OCI-LY7 (cell line): ENCODE measurements at regions not wholly inside any gene's neighbourhood (a gene's known extent, or its start where the extent isn't known, plus 50 kb on each side); places are given as distances from the start of the nearest gene placed in this dataset.
A peak's percentile ranks its signal among the peaks of the same experiment; 100 is the strongest.

Source experiments
- BruUV-seq: library from RNA; stranded (reverse); fragments of 400-500 nt; replicated peaks from 2 replicates; lab custom pipeline; 2021; lab: Mats Ljungman, UMichigan
- CTCF ChIA-PET: fragments of 300-600 bp; sonication (Branson Sonifier 250); formaldehyde crosslinking; loops from one replicate; lab custom pipeline; 2022; ENCODE audit warnings: antibody characterized with exemption; ENCODE audit not compliant: unreplicated experiment; lab: Charles Lee
- POLR2A ChIA-PET: fragments of 300-600 bp; sonication (Branson Sonifier 250); formaldehyde crosslinking; loops from one replicate; lab custom pipeline; 2022; ENCODE audit warnings: antibody characterized with exemption; lab: Charles Lee
- DNase-seq: peaks from one replicate; pipeline ENCODE4 v3.0.0-alpha.2; 2015; ENCODE audit warnings: low spot score
- H2AFZ ChIP-seq: fragments of 200-600 bp; sonication (generic), shearing (Covaris generic); 2 replicates; pipeline ENCODE4 v1.6.1; 2014; ENCODE audit warnings: mild to moderate bottlenecking, antibody characterized with exemption, low read length, moderate library complexity
- H3K27ac ChIP-seq: fragments of 200-600 bp; sonication (generic); 2 replicates; pipeline ENCODE4 v1.5.1; 2014; ENCODE audit warnings: mixed run types, low read depth, mild to moderate bottlenecking, moderate library complexity, low read length, inconsistent platforms; ENCODE audit not compliant: poor library complexity, severe bottlenecking
- H3K36me3 ChIP-seq: fragments of 200-600 bp; sonication (generic); 2 replicates; pipeline ENCODE4 v1.6.1; 2014; ENCODE audit warnings: mild to moderate bottlenecking, antibody characterized with exemption, low read length, moderate library complexity, mixed read lengths; ENCODE audit not compliant: insufficient read depth
- H3K4me1 ChIP-seq: fragments of 200-600 bp; sonication (generic); 2 replicates; pipeline ENCODE4 v1.5.1; 2014; ENCODE audit warnings: mild to moderate bottlenecking, low read length; ENCODE audit not compliant: insufficient read depth, poor library complexity, severe bottlenecking
- H3K4me2 ChIP-seq: fragments of 200-600 bp; sonication (generic); 2 replicates; pipeline ENCODE4 v1.6.1; 2014; ENCODE audit warnings: mild to moderate bottlenecking, low read length
- H3K4me3 ChIP-seq: fragments of 200-600 bp; sonication (generic); 2 replicates; pipeline ENCODE4 v1.5.1; 2014; ENCODE audit warnings: mild to moderate bottlenecking, low read depth, low read length; ENCODE audit not compliant: poor library complexity, severe bottlenecking
- H3K79me2 ChIP-seq: fragments of 200-600 bp; sonication (generic); 2 replicates; pipeline ENCODE4 v1.6.1; 2016; ENCODE audit warnings: low read depth, mild to moderate bottlenecking, low read length, moderate library complexity, mixed read lengths; ENCODE audit not compliant: insufficient read depth
- H3K9me2 ChIP-seq: fragments of 200-600 bp; sonication (generic); 2 replicates; pipeline ENCODE4 v1.6.1; 2016; ENCODE audit warnings: mild to moderate bottlenecking, low read length, mixed read lengths; ENCODE audit not compliant: insufficient read depth
- H3K9me3 ChIP-seq: fragments of 200-600 bp; sonication (generic); 2 replicates; pipeline ENCODE4 v1.6.1; 2014; ENCODE audit warnings: mild to moderate bottlenecking, mixed run types, low read length, mixed read lengths
- H4K20me1 ChIP-seq: fragments of 200-600 bp; sonication (generic); 2 replicates; pipeline ENCODE4 v1.6.1; 2014; ENCODE audit warnings: mild to moderate bottlenecking, antibody characterized with exemption, low read length, moderate library complexity, mixed read lengths; ENCODE audit not compliant: insufficient read depth
- CTCF ChIP-seq: fragments of 200-600 bp; sonication (generic); conservative IDR thresholded peaks from 2 replicates; pipeline ENCODE4 v1.5.1; 2014; ENCODE audit warnings: mild to moderate bottlenecking, antibody characterized with exemption, low read length, moderate library complexity, mixed read lengths
- EZH2phosphoT487 ChIP-seq: fragments of 200-600 bp; sonication (generic); IDR thresholded peaks from 2 replicates; pipeline ENCODE4 v1.6.1; 2018; ENCODE audit warnings: low read depth, borderline replicate concordance, mild to moderate bottlenecking, mixed run types, antibody characterized with exemption, low read length, moderate library complexity, mixed read lengths
- intact Hi-C: fragments of 100-400 bp; cut with micrococcal nuclease; formaldehyde crosslinking; loops from one replicate; pipeline ENCODE4 v1.10.0; 2022; ENCODE audit not compliant: unreplicated experiment

- H3K4me1 ChIP-seq: peaks cover 73% of the 10 kb centered on the region
- BruUV-seq: no TSS peak
- intact Hi-C loops: loop anchor here (10.0 kb wide), 1 partner anchor 515 kb away; the partner anchor contains the start of gene CD82
- peak overlapping the region; percentile 72 for H3K4me2 ChIP-seq
- POLR2A ChIA-PET: interaction anchor here (0.6 to 3.1 kb wide), 10 partner anchors 12 to 511 kb away, joined by 3 to 25 read pairs (median 4); no protein-coding TSS in a partner anchor
- CTCF ChIA-PET: interaction anchor here (0.6 to 2.3 kb wide), 10 partner anchors 10 to 285 kb away, joined by 3 to 10 read pairs (median 4); no protein-coding TSS in a partner anchor
- peak overlapping the region; percentile 42; the same call in 1 of the 2 replicates for H2AFZ ChIP-seq
- DNase-seq: peak; percentile 94
- peak overlapping the region; percentile 40 for H3K4me3 ChIP-seq
- H3K9me3 ChIP-seq: peaks cover 3% of the 10 kb centered on the region; the same call in 1 of the 2 replicates
- peak overlapping the region; percentile 84 for H3K27ac ChIP-seq
- TF ChIP-seq EZH2phosphoT487: no peak
- peak; percentile 53 for TF ChIP-seq CTCF
- no peaks in the 10 kb centered on the region for H3K9me2 ChIP-seq
- H3K79me2 ChIP-seq: no peaks in the 10 kb centered on the region
- no peaks in the 10 kb centered on the region for H4K20me1 ChIP-seq
- H3K36me3 ChIP-seq: no peaks in the 10 kb centered on the region
These were observed 66.3 kb upstream of the PRDM11 start for GRCh38 chr11:45079943-45080719.

- TF ChIP-seq EZH2phosphoT487 (no peak), CTCF (no peak)
- ChIA-PET CTCF (interaction anchor here (0.8 to 1.3 kb wide), 3 partner anchors 10 to 16 kb away, joined by 3 to 4 read pairs (median 4); no protein-coding TSS in a partner anchor), POLR2A (interaction anchor here (0.6 to 2.5 kb wide), 3 partner anchors 17 to 850 kb away, joined by 3 to 7 read pairs (median 7); no protein-coding TSS in a partner anchor)
- BruUV-seq: no TSS peak
- intact Hi-C loops: loop anchor here (1.0 to 10.0 kb wide), 3 partner anchors 51 to 518 kb away; partner anchors contain the start of gene CD82
- Histone ChIP-seq H3K79me2 (no peaks in the 10 kb centered on the region), H4K20me1 (no peaks in the 10 kb centered on the region), H3K4me1 (peaks cover 73% of the 10 kb centered on the region), H3K9me2 (no peaks in the 10 kb centered on the region), H3K4me3 (peak overlapping the region; percentile 6), H3K36me3 (no peaks in the 10 kb centered on the region), H2AFZ (peak overlapping the region; percentile 75), H3K27ac (peak overlapping the region; percentile 54), H3K9me3 (peaks cover 3% of the 10 kb centered on the region; the same call in 1 of the 2 replicates), H3K4me2 (peak overlapping the region; percentile 49)
- peak; percentile 56 for DNase-seq
These were observed 63.5 kb upstream of the PRDM11 start for GRCh38 chr11:45082744-45083543.
